ENCODE measurements at regions not wholly inside any gene's neighbourhood (a gene's known extent, or its start where the extent isn't known, plus 50 kb on each side); places are given as distances from the start of the nearest gene placed in this dataset.
A peak's percentile ranks its signal among the peaks of the same experiment; 100 is the strongest.
"Not testable (repeated sequence)": the region's sequence is repeated elsewhere in the genome, so short reads cannot be mapped to it uniquely, and the experiment has no call there.

GRCh38 chr12:127145929-127146789 is 1120.8 kb upstream of the TMEM132C start:
- peak; percentile 23 for DNase-seq (ENCODE audit: low read depth)

DNA sequence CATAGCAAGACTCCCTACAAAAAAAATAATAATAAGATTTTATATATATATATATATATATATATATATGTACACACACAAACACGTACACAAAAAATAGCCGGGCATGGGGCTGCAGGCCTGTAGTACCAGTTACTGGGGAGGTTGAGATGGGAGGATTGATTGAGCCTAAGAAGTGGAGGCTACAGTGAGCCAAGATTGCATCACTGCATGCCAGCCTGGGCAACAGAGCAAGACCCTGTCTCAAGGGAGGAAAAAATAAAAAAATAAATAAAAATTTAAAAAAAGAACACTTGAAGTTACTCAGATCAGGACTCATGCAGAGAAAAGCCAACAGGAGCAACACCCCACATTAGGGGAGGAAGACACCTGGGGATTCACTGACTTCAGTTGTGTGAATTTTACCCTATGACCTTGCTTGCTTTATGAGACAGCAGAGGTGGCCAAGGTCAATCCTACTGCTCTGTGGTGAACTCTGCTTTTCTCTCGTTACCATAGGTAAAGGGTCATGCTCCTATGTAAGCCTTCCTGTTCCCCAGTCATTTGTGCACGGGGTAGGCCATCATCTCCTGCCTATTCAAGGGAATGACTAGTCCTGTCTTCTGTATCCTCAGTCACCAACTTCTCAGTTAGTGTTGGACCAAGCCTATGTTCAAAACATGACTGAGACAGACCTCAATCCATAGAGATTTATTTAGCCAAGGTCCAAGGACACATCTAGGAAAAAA is 1119.8 kb upstream of the TMEM132C start:
- DNase-seq (ENCODE audit: low read depth): no peak

DNA sequence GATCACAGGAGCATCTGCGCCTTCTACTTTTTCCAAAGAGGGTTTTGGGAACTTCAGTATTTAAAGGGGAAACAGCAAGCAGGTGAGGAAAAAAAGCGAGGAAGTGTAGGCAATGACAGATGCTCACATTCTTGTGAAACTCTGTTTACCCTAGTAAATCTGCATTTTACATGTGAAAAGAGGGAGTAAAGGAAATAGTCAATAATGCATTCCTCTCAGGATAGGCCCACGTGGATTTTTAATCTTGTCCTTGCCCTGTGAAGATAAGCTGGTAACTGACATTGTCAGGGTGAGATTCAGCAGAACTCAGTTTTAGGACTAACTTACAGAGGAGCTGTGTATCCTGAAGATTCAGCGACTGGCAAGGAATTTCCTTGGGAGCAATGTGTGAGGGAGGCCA is 1119.2 kb upstream of the TMEM132C start:
- no peak for DNase-seq (ENCODE audit: low read depth)

GRCh38 chr12:127148318-127148717 is 1118.7 kb upstream of the TMEM132C start:
- no peak for DNase-seq (ENCODE audit: low read depth)

GRCh38 chr12:127149226-127149964 is 1117.6 kb upstream of the TMEM132C start:
- no peak for DNase-seq (ENCODE audit: low read depth)

DNA sequence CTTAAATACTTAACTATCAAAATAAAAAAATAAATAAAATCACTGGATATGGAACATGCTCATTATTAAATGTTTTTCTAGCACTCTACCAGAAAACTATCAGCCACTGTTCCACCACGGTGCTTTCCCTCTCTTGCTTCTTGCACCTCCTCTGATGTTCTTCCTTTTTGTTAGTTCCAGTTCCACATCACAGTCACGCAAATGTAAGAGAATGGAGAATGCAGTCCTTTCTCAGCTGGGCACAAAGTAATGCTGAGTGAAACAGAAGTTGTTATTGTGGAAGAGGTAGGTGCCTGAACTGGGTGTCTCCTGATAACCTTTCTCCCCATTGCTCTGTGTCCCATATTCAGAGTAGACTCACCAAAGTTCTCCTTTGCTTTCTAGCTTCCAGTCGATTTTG is 1116.9 kb upstream of the TMEM132C start:
- no peak for DNase-seq (ENCODE audit: low read depth)

- DNase-seq (ENCODE audit: low read depth): no peak
Observed at GRCh38 chr12:127150479-127150878, 1116.5 kb upstream of the TMEM132C start.

DNA sequence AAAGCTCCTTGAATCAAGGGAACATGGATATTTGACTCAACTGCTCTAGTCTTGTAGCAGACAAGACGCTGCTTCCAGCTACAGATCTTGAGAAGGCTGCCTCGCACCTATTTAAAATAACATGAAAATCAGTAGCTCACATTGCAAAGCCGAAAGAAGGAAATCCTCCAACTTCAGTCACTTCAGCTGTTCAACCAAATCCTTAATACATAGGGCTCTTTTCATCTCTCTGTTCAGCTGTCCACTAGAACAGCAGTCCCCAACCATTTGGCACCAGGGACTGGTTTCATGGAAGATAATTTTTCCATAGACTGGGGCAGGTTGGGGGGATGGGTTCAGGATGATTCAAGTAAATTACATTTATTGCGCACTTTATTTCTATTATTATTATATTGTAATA is 1116.0 kb upstream of the TMEM132C start:
- DNase-seq (ENCODE audit: low read depth): no peak

- no peak for DNase-seq (ENCODE audit: low read depth)
Observed at GRCh38 chr12:127153996-127154395, 1113.0 kb upstream of the TMEM132C start.

GRCh38 chr12:127154830-127155229 is 1112.1 kb upstream of the TMEM132C start:
- DNase-seq (ENCODE audit: low read depth): not testable (repeated sequence)

DNA sequence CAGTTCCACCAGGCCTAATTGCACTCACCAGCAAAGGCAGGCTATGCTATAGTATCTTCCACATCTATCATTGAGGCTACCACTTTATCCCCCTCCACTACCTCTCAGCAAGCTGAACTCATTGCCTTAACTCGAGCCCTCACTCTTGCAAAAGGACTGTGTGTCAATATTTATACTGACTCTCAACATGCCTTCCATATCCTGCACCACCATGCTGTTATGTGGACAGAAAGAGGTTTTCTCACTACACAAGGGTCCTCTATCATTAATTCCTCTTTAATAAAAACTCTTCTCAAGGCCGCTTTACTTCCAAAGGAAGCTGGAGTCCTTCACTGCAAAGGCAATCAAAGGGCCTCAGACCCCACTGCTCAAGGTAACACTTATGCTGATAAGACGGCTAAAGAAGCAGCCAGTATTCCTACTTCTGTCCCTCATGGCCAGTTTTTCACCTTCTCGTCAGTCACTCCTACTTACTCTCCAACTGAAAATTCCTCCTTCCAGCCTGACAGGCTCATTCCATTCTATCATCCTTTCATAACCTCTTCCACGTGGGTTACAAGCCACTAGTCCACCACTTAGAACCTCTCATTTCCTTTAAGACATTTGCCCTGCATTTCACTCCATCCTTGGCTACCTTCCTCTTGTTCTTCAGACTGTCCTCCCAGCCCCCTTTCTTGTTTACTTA is 1110.9 kb upstream of the TMEM132C start:
- not testable (repeated sequence) for DNase-seq (ENCODE audit: low read depth)

DNA sequence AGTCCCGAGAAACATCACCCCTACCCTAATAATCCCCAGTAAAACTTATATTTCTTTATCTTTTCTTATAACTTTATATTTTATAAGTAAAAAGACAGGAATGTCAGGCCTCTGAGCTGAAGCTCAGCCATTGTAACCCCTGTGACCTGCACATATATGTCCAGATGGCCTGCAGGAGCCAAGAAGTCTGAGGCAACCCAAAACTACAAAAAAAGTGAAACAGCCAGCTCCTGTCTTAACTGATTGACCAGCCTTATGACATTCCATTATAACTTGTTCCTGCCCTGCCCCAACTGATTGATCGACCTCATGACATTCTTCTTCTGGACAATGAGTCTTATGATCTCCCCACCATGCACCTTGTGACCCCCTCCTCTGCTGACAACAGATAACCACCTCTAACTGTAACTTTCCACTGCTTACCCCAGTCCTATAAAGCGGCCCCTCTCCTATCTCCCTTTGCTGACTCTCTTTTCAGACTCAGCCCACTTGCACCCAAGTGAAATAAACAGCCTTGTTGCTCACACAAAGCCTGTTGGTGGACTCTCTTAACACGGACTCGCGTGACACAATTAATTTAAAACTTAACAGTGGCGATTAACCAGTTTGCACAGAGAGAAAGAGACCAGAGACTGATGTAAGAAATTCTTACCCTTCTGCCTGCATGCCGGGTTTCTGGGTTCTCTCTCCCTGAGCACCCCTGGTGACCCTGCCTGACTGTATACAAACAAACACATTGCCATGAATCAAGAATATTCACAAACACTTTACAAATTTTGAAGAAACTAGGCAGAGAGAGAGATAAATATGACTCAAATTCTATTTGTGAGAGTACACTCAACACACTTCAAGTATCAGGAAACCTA is 1109.2 kb upstream of the TMEM132C start:
- DNase-seq (ENCODE audit: low read depth): not testable (repeated sequence)

DNA sequence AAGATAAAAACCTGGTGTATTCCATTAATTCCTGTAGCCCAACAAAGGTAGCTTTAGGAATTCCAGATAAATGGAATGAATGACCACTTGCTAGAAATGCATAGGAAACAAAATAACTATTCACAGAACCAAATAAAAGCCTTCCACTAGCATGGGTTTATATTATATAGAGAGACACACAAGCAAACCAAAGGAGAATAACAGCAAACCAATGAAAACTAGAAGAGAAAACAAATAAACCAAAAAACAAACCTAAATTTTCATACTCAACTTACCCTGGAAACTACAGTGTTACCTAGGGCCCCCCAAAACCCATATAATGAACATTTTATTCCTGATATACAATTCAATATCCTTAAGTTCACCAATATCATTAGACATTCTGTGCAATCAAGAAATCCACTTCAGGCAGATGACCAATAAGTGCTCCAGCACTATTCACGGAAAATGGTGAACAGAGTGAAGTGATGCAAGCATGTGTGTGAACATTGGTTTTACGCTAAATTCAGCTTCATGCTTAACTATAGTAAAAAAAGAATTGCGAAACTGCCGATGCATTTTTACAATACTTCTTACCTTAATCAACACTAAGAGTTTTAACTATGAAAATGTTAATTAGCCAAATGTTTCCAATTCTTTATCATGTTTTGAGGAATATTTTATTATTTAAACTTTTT is 1108.4 kb upstream of the TMEM132C start:
- no peak for DNase-seq (ENCODE audit: low read depth)

GRCh38 chr12:127161466-127161865 is 1105.5 kb upstream of the TMEM132C start:
- no peak for DNase-seq (ENCODE audit: low read depth)

DNA sequence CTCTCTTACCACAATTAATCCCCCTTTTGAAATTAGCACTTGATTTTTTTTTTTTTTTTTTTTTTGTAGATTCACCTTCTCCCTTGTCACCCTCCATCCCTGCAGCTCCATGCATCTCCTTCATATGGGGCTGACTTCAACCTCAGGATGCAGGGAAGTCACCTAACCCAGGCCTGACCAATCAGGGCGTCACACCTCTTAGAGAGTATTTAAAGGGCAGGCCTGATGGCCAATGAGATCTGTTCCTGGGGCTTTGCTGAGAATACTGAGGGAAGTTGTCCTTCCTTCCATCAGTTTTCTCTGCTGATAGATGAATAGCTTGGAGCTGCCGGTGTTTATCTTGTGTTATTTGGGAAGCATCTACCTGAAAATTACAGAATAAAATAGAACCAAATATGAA is 1104.7 kb upstream of the TMEM132C start:
- no peak for DNase-seq (ENCODE audit: low read depth)

DNA sequence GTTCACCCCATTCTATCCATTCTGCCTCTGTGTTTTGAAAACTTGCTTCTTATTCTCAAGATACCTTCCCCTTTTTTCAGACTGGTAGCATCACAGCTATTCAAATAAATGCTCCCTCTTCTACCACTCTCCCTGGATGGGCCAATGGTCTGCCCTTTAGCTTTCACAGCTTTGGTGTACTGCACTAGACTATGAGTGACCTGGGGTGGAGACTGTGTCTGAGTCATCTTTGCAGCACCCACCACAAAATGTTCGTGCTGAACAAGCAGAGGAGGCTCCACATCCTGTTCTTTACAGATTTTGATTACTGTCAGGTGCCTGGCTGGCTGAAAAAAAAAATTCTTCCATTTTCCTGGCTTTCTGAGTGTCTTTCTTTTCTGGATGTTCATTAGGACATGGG is 1104.1 kb upstream of the TMEM132C start:
- DNase-seq (ENCODE audit: low read depth): peak; percentile 71

DNA sequence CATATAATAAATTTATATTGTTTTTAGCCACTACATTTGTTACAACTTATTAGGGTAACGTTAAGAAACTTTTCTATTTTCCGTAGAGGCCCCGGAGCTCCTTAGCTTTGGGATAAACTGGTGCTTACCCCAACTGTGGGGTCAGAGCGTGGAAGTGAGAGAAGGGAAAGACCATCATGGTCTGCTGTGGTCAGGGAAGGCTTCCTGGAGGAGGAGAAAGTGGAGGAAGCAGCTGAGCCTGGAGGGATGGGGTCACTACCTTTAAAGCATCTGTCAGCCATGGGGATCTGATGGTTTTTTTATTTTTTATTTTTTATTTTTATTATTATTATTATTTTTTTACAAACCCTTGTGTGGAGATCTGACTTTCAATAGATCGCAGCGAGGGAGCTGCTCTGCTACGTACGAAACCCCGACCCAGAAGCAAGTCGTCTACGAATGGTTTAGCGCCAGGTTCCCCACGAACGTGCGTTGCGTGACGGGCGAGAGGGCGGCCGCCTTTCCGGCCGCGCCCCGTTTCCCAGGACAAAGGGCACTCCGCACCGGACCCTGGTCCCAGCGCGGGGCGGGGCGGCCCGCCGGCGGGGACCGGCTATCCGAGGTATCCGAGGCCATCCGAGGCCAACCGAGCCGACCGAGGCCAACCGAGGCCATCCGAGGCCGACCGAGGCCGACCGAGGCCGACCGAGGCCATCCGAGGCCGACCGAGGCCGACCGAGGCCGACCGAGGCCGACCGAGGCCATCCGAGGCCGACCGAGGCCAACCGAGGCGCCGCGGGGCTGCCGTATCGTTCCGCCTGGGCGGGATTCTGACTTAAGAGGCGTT is 1101.2 kb upstream of the TMEM132C start:
- peak; percentile 68 for DNase-seq (ENCODE audit: low read depth)

- no peak for DNase-seq (ENCODE audit: low read depth)
Observed at GRCh38 chr12:127169321-127170181, 1097.4 kb upstream of the TMEM132C start.

Measured in stromal cell of bone marrow (primary cell).